MCF 10A (cell line): ENCODE measurements at regions not wholly inside any gene's neighbourhood (a gene's known extent, or its start where the extent isn't known, plus 50 kb on each side); places are given as distances from the start of the nearest gene placed in this dataset.

Experiments
- BruUV-seq: library from RNA; stranded (reverse); fragments of 400-500 nt; replicated peaks from 2 replicates; lab custom pipeline; 2021; lab: Mats Ljungman, UMichigan
- CTCF ChIA-PET: fragments of 300-600 bp; sonication (Branson Sonifier 250); formaldehyde crosslinking; extraction: SDS; loops from one replicate; lab custom pipeline; 2021; ENCODE audit warnings: antibody characterized with exemption, inconsistent platforms; lab: Yijun Ruan, JAX
- POLR2A ChIA-PET: fragments of 300-600, 350-650 bp; sonication (Branson Sonifier 250); formaldehyde crosslinking; extraction: SDS; loops from one replicate; lab custom pipeline; 2020; ENCODE audit warnings: antibody characterized with exemption, inconsistent platforms; lab: Yijun Ruan, JAX
- DNase-seq: peaks from one replicate; pipeline ENCODE4 v3.0.0-alpha.2; 2018; ENCODE audit not compliant: unreplicated experiment
- H3K27ac Mint-ChIP-seq: one replicate; pipeline ENCODE4 v1.8.0; 2022; ENCODE audit warnings: mild to moderate bottlenecking, low read depth, mixed read lengths; ENCODE audit not compliant: unreplicated experiment
- H3K27me3 Mint-ChIP-seq: one replicate; pipeline ENCODE4 v1.8.0; 2022; ENCODE audit warnings: mixed read lengths; ENCODE audit not compliant: insufficient read depth, unreplicated experiment
- H3K36me3 Mint-ChIP-seq: one replicate; pipeline ENCODE4 v1.8.0; 2022; ENCODE audit warnings: mild to moderate bottlenecking, moderate library complexity, mixed read lengths; ENCODE audit not compliant: insufficient read depth, unreplicated experiment
- H3K4me1 Mint-ChIP-seq: one replicate; pipeline ENCODE4 v1.8.0; 2022; ENCODE audit warnings: mixed read lengths; ENCODE audit not compliant: insufficient read depth, unreplicated experiment
- H3K4me3 Mint-ChIP-seq: one replicate; pipeline ENCODE4 v1.8.0; 2022; ENCODE audit warnings: mild to moderate bottlenecking, moderate library complexity, mixed read lengths; ENCODE audit not compliant: unreplicated experiment
- H3K9me3 Mint-ChIP-seq: one replicate; pipeline ENCODE4 v1.8.0; 2022; ENCODE audit warnings: mixed read lengths; ENCODE audit not compliant: unreplicated experiment
- CTCF ChIP-seq: fragments of 200-600 bp; IDR thresholded peaks from one replicate; pipeline ENCODE4 v1.8.0; 2022; ENCODE audit warnings: antibody characterized with exemption, mild to moderate bottlenecking; ENCODE audit not compliant: unreplicated experiment
- intact Hi-C: fragments of 100-400 bp; cut with micrococcal nuclease; formaldehyde crosslinking; loops from 2 replicates; pipeline ENCODE4 v1.14.1; 2022

GRCh38 chr1:186754542-186755145 lies 74.1 kb upstream of the PLA2G4A start:
- Mint-ChIP-seq H3K9me3 (no peaks in the 10 kb centered on the region), H3K4me3 (no peak overlapping the region), H3K4me1 (peaks cover 4% of the 10 kb centered on the region), H3K36me3 (no peaks in the 10 kb centered on the region), H3K27ac (no peak overlapping the region), H3K27me3 (no peaks in the 10 kb centered on the region)
- intact Hi-C loops, result no loop called here
- no peak for TF ChIP-seq CTCF
- BruUV-seq, result no TSS peak
- DNase-seq, result peak; percentile 7
- ChIA-PET CTCF (interaction anchor here (0.6 to 1.2 kb wide), 3 partner anchors 75 to 149 kb away, joined by 3 to 5 read pairs (median 4); partner anchors contain the start of gene PTGS2), POLR2A (interaction anchor here (0.6 to 1.2 kb wide), 3 partner anchors 15 to 169 kb away, joined by 3 to 5 read pairs (median 3); no protein-coding TSS in a partner anchor)

- Mint-ChIP-seq H3K27me3 (no peaks in the 10 kb centered on the region), H3K27ac (no peak overlapping the region), H3K36me3 (no peaks in the 10 kb centered on the region), H3K4me3 (no peak overlapping the region), H3K9me3 (no peaks in the 10 kb centered on the region), H3K4me1 (peaks cover 4% of the 10 kb centered on the region)
- CTCF ChIA-PET, result interaction anchor here (0.6 kb wide), 1 partner anchor 19 kb away, joined by 3 read pairs; no protein-coding TSS in a partner anchor
- intact Hi-C loops, result no loop called here
- BruUV-seq, result no TSS peak
- POLR2A ChIA-PET, result interaction anchor here (0.6 to 1.0 kb wide), 3 partner anchors 8 to 115 kb away, joined by 3 read pairs; no protein-coding TSS in a partner anchor
- DNase-seq, result no peak
- no peak for TF ChIP-seq CTCF
Observed at GRCh38 chr1:186753241-186753640, 73.0 kb upstream of the PTGS2 start.

- CTCF ChIA-PET, result interaction anchor here (0.7 kb wide), 1 partner anchor 9 kb away, joined by 3 read pairs; no protein-coding TSS in a partner anchor
- no TSS peak for BruUV-seq
- H3K27me3 Mint-ChIP-seq, result no peaks in the 10 kb centered on the region
- H3K27ac Mint-ChIP-seq, result peak overlapping the region; percentile 78
- no peaks in the 10 kb centered on the region for H3K36me3 Mint-ChIP-seq
- no peaks in the 10 kb centered on the region for H3K9me3 Mint-ChIP-seq
- peaks cover 4% of the 10 kb centered on the region for H3K4me1 Mint-ChIP-seq
- peak; percentile 70 for DNase-seq
- POLR2A ChIA-PET, result interaction anchor here (1.0 to 1.9 kb wide), 4 partner anchors 10 to 78 kb away, joined by 3 to 9 read pairs (median 5); partner anchors contain the start of gene PLA2G4A
- no peak for TF ChIP-seq CTCF
- intact Hi-C loops, result no loop called here
- H3K4me3 Mint-ChIP-seq, result no peak overlapping the region
Observed at GRCh38 chr1:186750257-186750656, 70.0 kb upstream of the PTGS2 start.

GRCh38 chr1:186749820-186750219 lies 69.6 kb upstream of the PTGS2 start:
- intact Hi-C loops, result no loop called here
- TF ChIP-seq CTCF, result no peak
- Mint-ChIP-seq H3K9me3 (no peaks in the 10 kb centered on the region), H3K4me1 (peaks cover 4% of the 10 kb centered on the region), H3K4me3 (no peak overlapping the region), H3K27me3 (no peaks in the 10 kb centered on the region), H3K27ac (no peak overlapping the region), H3K36me3 (no peaks in the 10 kb centered on the region)
- BruUV-seq, result no TSS peak
- no peak for DNase-seq
- ChIA-PET CTCF (interaction anchor here (0.7 kb wide), 1 partner anchor 9 kb away, joined by 3 read pairs; no protein-coding TSS in a partner anchor), POLR2A (interaction anchor here (1.0 to 1.9 kb wide), 4 partner anchors 10 to 79 kb away, joined by 3 to 9 read pairs (median 5); partner anchors contain the start of gene PLA2G4A)
